Forelimb muscle (tissue), 1 donor: ENCODE measurements at regions not wholly inside any gene's neighbourhood (a gene's known extent, or its start where the extent isn't known, plus 50 kb on each side); places are given as distances from the start of the nearest gene placed in this dataset.
"Not testable (repeated sequence)": the region's sequence is repeated elsewhere in the genome, so short reads cannot be mapped to it uniquely, and the experiment has no call there.

Source experiments
- DNase-seq: peaks from one replicate; pipeline ENCODE4 v3.0.0-alpha.2; 2013; ENCODE audit warnings: low read depth

DNA sequence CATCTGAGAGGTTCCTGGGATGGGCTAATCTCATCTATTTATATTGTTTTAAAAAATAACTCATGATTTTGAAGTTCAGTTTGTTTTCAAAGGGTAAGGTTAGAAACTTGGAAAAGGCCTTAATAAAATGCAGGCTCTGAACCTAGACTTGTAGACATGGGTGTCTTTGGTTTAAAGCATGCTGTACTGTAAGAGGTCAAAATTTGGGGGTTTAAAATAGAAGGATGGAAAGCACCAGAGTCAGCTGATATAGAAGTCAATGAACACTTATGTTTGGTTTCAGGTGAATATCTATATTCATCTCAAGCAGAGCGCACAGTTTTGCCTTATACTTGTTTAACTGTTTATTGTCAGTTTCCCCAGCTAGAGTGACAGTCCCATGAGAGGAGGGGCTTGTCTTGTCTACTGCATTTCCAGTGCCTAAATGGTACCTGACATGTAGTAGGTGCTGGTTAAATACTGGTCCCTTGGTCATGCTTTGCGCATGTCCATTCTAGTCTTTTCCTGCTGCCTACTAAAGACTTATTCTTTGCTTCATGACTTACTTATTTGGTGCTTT lies 112.3 kb upstream of the DTNBP1 start:
- no peak for DNase-seq

DNA sequence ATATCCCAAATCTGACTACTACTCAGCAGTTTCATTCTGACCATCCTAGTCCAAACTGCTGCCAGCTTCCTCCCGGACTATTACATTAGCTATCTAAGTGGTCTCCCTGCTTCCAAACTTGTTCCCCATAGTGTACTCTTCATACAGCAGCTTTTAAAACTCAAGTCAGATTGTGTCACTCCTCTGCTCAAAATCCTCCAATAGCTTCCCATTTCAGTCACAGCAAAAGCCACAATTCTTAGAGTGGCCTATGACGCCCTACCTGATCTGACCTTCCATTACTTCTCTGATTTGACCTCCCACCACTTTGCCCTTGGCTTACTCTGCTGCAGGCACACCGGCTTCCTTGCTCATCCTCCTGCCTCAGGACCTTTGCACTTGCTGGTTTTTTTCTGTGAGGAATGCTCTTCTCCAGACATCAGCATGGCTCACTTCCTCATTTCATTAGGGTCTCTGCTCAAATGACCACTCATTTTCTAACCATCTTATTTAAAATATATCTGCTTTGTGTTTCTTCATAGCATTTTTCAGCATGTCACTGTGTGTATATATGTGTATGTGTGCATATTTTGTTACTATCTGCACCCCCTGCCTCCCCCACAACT lies 111.1 kb upstream of the DTNBP1 start:
- DNase-seq: no peak

DNA sequence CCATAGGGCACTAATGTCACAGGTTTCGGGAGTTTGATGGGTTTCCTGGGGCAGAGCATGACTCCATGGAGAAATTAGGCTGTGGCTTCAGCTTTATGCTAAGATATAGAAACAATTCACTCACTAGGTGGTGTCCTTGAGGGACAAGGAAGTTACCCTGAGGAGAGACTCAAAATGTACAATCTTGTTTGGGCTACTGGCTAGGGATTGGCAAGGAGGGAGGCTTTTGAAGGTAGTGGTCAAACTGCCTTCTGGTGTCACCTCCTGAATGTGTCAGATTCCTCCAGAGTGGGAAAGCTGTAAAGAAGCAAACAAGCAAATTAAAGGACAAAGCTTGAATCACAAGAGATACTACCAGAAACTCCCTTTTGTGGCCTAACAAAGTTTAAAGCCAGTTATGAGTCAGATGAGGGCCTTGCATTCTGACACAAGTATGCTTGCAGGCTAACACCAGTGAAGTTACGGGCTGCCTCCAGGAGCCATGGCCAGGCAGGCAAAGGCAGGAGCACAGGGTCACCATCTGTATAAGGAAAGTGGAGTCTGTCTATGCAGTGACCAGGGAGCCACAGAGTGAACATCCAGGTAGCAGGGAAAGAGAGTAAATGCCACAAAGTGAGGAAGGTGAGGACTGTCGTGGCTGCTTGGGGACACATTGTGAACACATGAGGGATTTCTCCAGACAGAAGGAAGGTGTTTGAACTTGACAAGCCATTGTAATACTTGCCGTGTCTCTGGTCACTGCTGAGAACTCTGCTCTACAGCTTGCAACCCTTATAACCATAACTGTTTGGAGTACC lies 107.7 kb upstream of the DTNBP1 start:
- no peak for DNase-seq

- DNase-seq: no peak
Measured at GRCh38 chr6:15769511-15770018, 106.7 kb upstream of the DTNBP1 start.

GRCh38 chr6:15768999-15769398 lies 106.2 kb upstream of the DTNBP1 start:
- DNase-seq: no peak

DNA sequence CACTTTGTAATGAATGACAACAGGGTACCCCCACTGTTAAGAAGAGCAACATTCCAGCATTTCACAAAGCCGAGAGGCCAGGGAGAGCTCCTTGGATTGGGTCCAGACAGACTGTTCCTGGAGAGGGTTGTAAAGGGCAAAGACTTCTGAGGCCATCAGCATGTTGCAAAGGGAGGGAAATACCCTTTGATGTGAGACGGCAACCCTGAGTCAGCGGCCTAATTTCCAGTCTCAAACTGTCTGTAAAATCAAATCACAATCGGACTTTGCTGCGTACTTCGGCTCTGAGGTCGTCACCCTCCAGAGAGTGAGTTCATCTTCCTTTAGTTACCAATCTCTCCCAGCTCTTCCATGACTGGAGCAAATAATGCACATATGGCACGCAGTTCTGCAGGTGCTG lies 101.0 kb upstream of the DTNBP1 start:
- no peak for DNase-seq

GRCh38 chr6:15763364-15763763 lies 100.5 kb upstream of the DTNBP1 start:
- no peak for DNase-seq

DNA sequence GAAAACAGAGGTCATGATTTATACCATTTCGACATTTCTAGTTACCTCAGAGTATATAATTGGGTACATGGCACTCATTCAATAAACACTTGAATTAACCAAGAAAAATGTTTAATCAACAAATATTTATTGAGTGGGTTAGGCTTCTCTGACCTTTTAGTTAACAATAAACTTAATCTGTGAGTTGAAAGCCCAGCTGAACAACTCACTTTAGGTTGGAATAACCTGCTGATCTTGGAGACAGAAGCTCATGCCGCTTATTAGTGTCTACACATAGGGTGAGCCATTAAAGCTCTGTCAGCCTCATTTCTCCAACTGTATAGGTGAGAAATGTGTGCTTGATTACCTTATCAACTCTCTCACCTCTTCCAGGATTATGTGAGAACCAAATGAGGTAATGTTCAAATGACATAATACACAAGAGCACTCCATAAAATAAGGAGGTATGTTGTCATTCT lies 98.2 kb upstream of the DTNBP1 start:
- no peak for DNase-seq

- no peak for DNase-seq
Measured at GRCh38 chr6:15758631-15759215, 95.9 kb upstream of the DTNBP1 start.

GRCh38 chr6:15755526-15755925 lies 92.7 kb upstream of the DTNBP1 start:
- DNase-seq: no peak

DNA sequence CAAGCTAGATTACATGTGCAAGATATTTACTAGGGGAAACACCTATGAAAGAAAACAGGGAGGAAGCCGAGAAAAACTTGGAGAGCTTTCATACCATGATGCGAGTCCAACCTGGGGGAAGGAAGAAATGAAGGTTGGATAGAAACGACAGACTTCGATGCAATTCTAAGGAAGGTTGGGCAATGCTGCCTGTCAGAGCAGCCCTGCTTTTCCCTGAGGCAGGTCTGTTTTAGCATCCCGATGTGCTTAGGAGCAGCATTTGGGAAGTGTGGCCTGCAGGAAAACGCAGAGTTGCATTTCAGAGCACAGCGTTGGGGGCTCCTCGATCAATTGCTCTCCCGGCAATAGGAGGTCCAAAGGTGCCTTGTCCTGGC lies 91.9 kb upstream of the DTNBP1 start:
- no peak for DNase-seq

- DNase-seq: no peak
Measured at GRCh38 chr6:15754035-15754705, 91.3 kb upstream of the DTNBP1 start.

GRCh38 chr6:15752820-15753219 lies 90.0 kb upstream of the DTNBP1 start:
- DNase-seq: no peak

DNA sequence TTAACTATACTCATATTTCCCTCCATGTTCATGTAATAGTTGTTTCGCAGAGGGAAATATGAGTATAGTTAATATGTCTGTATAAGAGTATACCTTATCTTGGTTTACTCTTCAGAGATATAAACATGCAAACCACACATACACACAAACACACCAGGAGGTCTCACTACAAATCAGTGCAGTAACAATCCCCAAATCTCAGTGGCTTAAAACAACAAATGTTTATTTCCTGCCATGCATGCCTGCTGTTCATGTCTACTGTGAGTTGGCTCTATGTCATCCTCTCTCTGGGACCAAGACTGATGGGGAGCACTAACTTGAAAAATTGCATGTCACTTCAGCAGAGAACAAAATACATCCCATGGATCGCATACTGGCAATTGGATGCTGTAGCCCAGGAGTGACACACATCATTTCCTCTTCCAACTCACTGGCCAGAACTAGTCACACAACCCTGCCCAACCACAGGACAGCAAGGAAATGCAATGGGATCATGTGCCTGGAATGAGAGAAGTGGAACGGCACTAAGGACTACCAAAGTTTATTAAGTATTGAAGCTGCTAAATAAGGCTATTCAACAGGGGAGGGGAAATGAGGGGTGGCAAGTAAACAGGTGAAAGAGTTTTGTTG lies 89.0 kb upstream of the DTNBP1 start:
- no peak for DNase-seq

- DNase-seq: no peak
Measured at GRCh38 chr6:15748341-15748740, 85.5 kb upstream of the DTNBP1 start.

GRCh38 chr6:15747354-15747883 lies 84.6 kb upstream of the DTNBP1 start:
- DNase-seq: no peak

- DNase-seq: no peak
Measured at GRCh38 chr6:15745781-15746180, 83.0 kb upstream of the DTNBP1 start.

GRCh38 chr6:15744818-15745402 lies 82.1 kb upstream of the DTNBP1 start:
- no peak for DNase-seq

GRCh38 chr6:15742013-15742412 lies 79.2 kb upstream of the DTNBP1 start:
- not testable (repeated sequence) for DNase-seq

DNA sequence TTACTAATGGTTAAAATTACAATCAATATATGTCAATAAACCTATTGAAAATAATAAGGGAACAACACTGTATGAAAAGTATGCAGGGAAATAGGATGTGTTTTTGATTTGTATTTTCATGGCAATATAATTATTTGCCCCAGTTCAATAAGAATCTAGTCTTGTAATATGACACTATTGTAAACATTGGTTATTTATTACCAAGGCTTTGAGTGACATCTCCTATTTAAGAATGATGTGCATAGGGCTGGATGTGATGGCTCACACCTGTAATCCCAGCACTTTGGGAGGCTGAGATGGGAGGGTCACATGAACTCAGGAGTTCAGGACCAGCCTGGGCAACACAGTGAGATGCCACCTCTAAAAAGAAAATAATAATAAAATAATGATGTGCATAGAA lies 78.6 kb upstream of the DTNBP1 start:
- DNase-seq: no peak

- no peak for DNase-seq
Measured at GRCh38 chr6:15739867-15740266, 77.0 kb upstream of the DTNBP1 start.
